Esophagus muscularis mucosa (tissue), 4 donors: ENCODE measurements at regions not wholly inside any gene's neighbourhood (a gene's known extent, or its start where the extent isn't known, plus 50 kb on each side); places are given as distances from the start of the nearest gene placed in this dataset.

Source experiments
- DNase-seq: peaks from one replicate; pipeline ENCODE4 v3.0.0-alpha.2; 2017; ENCODE audit errors: extremely low spot score
- H3K27ac ChIP-seq, 4 donors: fragments of 200-600 bp; sonication (generic); replicated peaks in 1 of 4; 1 replicate in 3 of 4; 2 replicates in 1 of 4; pipeline ENCODE4 v1.5.1; 2016 to 2019; ENCODE audit warnings: mild to moderate bottlenecking in 1 of 4
- H3K27me3 ChIP-seq, 4 donors: fragments of 200-600 bp; sonication (generic); one replicate each; pipeline versions ENCODE4 v1.5.1 to v1.6.0; 2016 to 2019
- H3K36me3 ChIP-seq, 4 donors: fragments of 200-600 bp; sonication (generic); one replicate each; pipeline ENCODE4 v1.5.1; 2016 to 2019
- H3K4me1 ChIP-seq, 4 donors: fragments of 200-600 bp; sonication (generic); one replicate each; pipeline ENCODE4 v1.5.1; 2016 to 2019
- H3K4me3 ChIP-seq, 4 donors: fragments of 200-600 bp; sonication (generic); 1 replicate in 2 of 4; 2 replicates in 2 of 4; pipeline ENCODE4 v1.5.1; 2016 to 2019; ENCODE audit warnings: mild to moderate bottlenecking in 4 of 4, moderate library complexity in 1 of 4
- H3K9me3 ChIP-seq, 4 donors: fragments of 200-600 bp; sonication (generic); 1 replicate in 3 of 4; 2 replicates in 1 of 4; pipeline ENCODE4 v1.5.1; 2016 to 2019
- CTCF ChIP-seq, 3 experiments: fragments of 200-600 bp in 2 of 3; fragments of 450-650 bp in 1 of 3; sonication (generic) in 2 of 3; IDR thresholded peaks; one replicate each; pipeline ENCODE4 v1.5.1; 2017 to 2019; ENCODE audit warnings: antibody characterized with exemption in 3 of 3, mild to moderate bottlenecking in 2 of 3, moderate library complexity in 1 of 3
- EP300 ChIP-seq: sonication (generic); formaldehyde crosslinking; IDR thresholded peaks from one replicate; pipeline ENCODE4 v1.6.1; 2017; ENCODE audit warnings: antibody characterized with exemption
- POLR2A ChIP-seq: fragments of 450-650 bp; IDR thresholded peaks from one replicate; pipeline ENCODE4 v1.6.1; 2017; ENCODE audit warnings: antibody characterized with exemption, moderate library complexity, mild to moderate bottlenecking, low read depth
- POLR2AphosphoS5 ChIP-seq, 2 donors: sonication (generic); formaldehyde crosslinking; IDR thresholded peaks; one replicate each; pipeline ENCODE4 v1.6.1; 2017; ENCODE audit warnings: antibody characterized with exemption in 2 of 2
- WGBS: methylation state at CpG from one replicate; pipeline ENCODE4 v1.1.5; 2018; 5-methylcytosine and 5-hydroxymethylcytosine counted together
- intact Hi-C: fragments of 100-400 bp; cut with DNase I; formaldehyde crosslinking; loops from one replicate; pipeline ENCODE4 v1.15.1; 2023

GRCh38 chr5:173671121-173671949 is 54.9 kb upstream of the BOD1 start:
- Histone ChIP-seq H3K4me3 (peak overlapping the region in 1 of 4 donors; percentile 17), H3K36me3 (no peaks in the 10 kb centered on the region), H3K27ac (no peak overlapping the region), H3K4me1 (peaks cover 7 to 14% (median 12%) of the 10 kb centered on the region in 4 donors), H3K27me3 (peaks cover 0 to 55% (median 0%) of the 10 kb centered on the region in 4 donors), H3K9me3 (peaks cover 0 to 9% (median 2%) of the 10 kb centered on the region in 4 donors)
- intact Hi-C loops, result no loop called here
- no peak for TF ChIP-seq POLR2AphosphoS5 (IDR thresholded peaks at IDR 0.05)
- no peak for TF ChIP-seq CTCF (IDR thresholded peaks at IDR 0.05)
- TF ChIP-seq EP300, result no peak
- no peak for TF ChIP-seq POLR2A
- DNase-seq, result no peak
- WGBS, result 69% methylated on average over 16 of the region's 16 CpGs

- Histone ChIP-seq H3K36me3 (no peaks in the 10 kb centered on the region), H3K9me3 (peaks cover 0 to 9% (median 2%) of the 10 kb centered on the region in 4 donors), H3K4me3 (no peak overlapping the region), H3K27ac (no peak overlapping the region), H3K27me3 (peaks cover 0 to 50% (median 0%) of the 10 kb centered on the region in 4 donors), H3K4me1 (peaks cover 7 to 14% (median 12%) of the 10 kb centered on the region in 4 donors)
- DNase-seq, result no peak
- intact Hi-C loops, result no loop called here
- TF ChIP-seq POLR2AphosphoS5 (IDR thresholded peaks at IDR 0.05) (no peak), POLR2A (no peak), CTCF (IDR thresholded peaks at IDR 0.05) (no peak), EP300 (no peak)
- 87% methylated on average over 8 of the region's 8 CpGs for WGBS
Measured at GRCh38 chr5:173672166-173672565, 55.7 kb upstream of the BOD1 start.

GRCh38 chr5:173672891-173673290 is 56.4 kb upstream of the BOD1 start:
- Histone ChIP-seq H3K36me3 (no peaks in the 10 kb centered on the region), H3K9me3 (peaks cover 0 to 9% (median 2%) of the 10 kb centered on the region in 4 donors), H3K27me3 (peaks cover 0 to 46% (median 0%) of the 10 kb centered on the region in 4 donors), H3K27ac (no peak overlapping the region), H3K4me1 (peaks cover 7 to 14% (median 12%) of the 10 kb centered on the region in 4 donors), H3K4me3 (no peak overlapping the region)
- intact Hi-C loops, result no loop called here
- 53% methylated on average over 11 of the region's 11 CpGs for WGBS
- no peak for DNase-seq
- TF ChIP-seq EP300 (no peak), CTCF (IDR thresholded peaks at IDR 0.05) (no peak), POLR2AphosphoS5 (IDR thresholded peaks at IDR 0.05) (no peak)

GRCh38 chr5:173673295-173674101 is 57.0 kb upstream of the BOD1 start:
- H3K9me3 ChIP-seq, result peaks cover 0 to 9% (median 2%) of the 10 kb centered on the region in 4 donors
- intact Hi-C loops, result no loop called here
- 48% methylated on average over 16 of the region's 16 CpGs for WGBS
- H3K36me3 ChIP-seq, result no peaks in the 10 kb centered on the region
- TF ChIP-seq EP300, result no peak
- no peak for TF ChIP-seq POLR2A
- TF ChIP-seq POLR2AphosphoS5 (IDR thresholded peaks at IDR 0.05), result no peak
- TF ChIP-seq CTCF (IDR thresholded peaks at IDR 0.05), result no peak
- H3K27me3 ChIP-seq, result peaks cover 0 to 46% (median 0%) of the 10 kb centered on the region in 4 donors
- DNase-seq, result no peak
- no peak overlapping the region for H3K4me3 ChIP-seq
- peaks cover 7 to 14% (median 12%) of the 10 kb centered on the region in 4 donors for H3K4me1 ChIP-seq
- H3K27ac ChIP-seq, result no peak overlapping the region
